RPMI7951 (cell line): ENCODE measurements at regions not wholly inside any gene's neighbourhood (a gene's known extent, or its start where the extent isn't known, plus 50 kb on each side); places are given as distances from the start of the nearest gene placed in this dataset.
"Not testable (repeated sequence)": the region's sequence is repeated elsewhere in the genome, so short reads cannot be mapped to it uniquely, and the experiment has no call there.

ENCODE experiments used
- DNase-seq: peaks from one replicate; pipeline ENCODE4 v3.0.0-alpha.2; 2012; ENCODE audit warnings: low read depth

DNA sequence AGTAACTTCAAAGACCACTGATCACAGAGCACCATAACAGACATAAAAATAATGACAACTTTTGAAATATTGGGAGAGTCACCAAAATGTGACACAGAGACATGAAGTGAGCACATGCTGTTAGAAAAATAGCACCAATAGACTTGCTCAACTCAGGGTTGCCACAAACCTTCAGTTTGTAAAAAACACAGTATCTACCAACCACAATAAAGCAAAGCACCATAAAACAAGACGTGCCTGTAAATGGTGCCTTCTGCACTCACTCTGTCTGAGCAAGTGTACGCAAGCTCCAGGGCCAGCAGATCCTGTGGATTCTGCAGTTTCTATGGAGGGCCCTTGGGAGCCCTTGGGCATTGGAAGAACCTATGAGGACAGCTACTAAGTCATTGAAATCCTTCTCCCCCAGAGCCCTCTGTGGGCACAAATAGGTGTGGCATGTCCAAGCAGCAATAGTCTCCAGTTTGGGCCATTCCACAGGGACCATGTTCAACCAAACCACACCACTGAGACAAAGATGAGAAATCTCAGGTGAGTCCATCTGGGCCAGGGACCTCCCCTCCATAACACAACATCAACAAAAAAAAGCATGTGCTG is 116.9 kb upstream of the RAB4A start:
- DNase-seq = no peak

DNA sequence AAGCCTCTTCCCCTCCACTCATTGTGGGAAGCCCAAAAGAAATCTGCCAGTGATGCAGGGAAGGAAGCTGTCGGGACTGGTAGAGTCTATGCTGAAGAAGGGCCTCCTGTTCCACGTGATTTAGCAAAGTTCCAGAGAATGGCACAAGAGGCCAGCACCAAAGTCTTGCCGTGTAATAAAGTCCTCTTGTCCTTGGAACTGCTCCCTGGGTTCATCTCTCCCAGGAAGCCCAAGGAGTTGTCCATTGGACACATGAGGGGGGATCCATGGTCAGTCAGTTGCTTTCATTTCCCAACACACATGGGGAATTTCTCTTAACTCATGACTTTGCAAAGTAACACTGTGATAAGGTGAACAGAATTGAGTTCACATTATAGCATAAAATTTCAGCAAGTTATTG is 116.1 kb upstream of the RAB4A start:
- DNase-seq = no peak

DNA sequence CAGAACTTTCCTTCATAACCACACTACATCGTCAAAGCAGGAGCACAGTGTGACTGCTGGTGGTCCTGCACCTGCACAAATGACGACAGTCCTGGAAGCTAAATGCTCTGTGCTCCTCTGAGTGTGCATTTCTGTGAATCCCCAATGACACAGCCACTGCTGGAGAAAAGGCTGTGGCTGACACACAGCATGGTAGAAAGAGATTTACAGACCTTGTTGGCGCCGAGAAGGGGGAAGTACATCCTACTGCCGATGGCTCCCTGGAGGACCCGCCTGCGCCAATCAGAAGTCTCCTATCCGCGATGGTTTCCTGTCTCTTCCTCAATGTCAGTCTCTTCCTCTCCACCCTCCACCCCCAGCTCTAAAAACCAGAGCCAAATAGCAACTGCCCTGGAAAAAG is 115.4 kb upstream of the RAB4A start:
- no peak for DNase-seq

DNA sequence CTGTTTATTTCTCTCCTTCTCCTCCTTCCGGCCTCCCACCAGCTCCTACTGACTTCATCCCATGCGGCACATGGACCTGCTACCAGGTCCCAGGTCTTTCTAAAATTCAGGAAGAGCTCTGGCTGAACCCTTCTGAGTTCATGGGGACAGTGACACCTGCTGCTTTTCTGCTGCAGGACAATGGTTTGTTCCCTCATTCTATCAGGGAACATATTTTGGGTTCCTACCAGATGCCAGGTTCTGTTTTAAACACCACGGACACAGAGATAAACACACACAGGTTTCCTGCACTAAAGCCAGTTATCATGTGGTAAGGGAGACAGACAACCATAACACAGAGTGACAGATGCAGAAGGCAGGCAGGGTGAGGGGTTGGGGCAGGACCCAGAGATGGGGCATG is 114.0 kb upstream of the RAB4A start:
- no peak for DNase-seq

DNA sequence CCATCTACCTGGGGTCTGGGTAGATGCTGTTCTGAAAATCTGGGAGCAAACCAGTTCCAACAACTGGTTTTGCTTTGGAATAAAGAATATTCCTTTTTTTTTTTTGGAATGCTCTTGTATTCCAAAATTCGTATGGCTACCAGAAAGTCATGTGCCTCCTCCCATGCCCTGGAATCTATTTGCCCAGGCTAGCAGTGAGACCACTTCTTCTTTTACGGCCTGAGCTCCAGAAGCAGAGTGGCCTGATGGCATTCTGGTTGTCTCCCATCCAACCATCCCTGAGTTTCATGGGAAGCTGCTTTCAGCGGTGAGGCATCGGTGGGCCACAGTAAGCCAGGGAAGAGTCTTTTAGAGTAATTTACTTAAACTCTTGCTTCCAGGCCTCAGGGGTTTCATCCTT is 113.4 kb upstream of the RAB4A start:
- DNase-seq = no peak

DNA sequence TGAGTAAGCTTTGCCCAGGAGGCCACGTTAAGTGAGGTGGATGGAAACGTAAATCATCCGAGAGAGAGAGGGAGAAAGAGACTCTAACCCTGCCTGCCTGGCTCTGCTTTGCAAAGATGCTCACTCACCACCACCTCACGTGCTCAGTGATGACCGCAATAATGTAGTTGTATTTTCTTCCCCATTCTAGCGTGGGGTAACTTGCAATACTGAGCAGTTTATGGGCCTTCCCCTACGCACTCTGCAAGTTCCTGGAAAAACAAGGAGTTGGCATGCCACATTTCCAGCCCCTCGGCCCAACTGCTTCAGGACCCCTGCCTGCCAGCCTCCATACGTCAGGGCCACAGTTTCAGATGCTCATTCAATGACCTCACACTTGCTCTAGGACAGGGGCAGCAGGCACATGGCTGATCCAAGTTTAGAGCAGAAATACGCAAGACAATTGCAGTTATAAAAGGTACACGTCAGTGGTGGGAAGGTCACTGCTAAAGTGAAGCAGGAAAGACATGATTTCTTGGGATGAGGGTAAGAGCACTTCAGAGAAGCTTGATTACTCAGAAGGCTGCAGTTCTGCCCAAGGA is 112.5 kb upstream of the RAB4A start:
- no peak for DNase-seq

DNA sequence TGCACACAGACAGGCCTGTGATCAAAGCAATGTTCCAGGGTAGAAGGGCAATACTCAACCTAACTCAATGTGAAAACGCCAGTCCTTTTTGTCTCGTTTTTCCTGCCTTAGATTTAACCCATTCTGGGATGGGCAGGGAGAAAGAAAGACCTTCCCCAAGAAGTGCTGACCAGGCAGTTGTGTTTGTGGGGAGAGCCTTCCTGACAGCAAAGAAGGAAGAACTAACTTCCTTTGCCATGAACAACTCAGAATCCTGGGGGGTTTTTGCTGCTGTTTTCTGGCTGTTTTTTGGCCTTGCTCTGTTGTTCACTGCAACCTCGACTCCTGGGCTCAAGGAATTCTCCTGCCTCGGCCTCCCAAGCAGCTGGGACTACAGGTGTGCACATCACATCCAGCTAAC is 112.0 kb upstream of the RAB4A start:
- DNase-seq = no peak

DNA sequence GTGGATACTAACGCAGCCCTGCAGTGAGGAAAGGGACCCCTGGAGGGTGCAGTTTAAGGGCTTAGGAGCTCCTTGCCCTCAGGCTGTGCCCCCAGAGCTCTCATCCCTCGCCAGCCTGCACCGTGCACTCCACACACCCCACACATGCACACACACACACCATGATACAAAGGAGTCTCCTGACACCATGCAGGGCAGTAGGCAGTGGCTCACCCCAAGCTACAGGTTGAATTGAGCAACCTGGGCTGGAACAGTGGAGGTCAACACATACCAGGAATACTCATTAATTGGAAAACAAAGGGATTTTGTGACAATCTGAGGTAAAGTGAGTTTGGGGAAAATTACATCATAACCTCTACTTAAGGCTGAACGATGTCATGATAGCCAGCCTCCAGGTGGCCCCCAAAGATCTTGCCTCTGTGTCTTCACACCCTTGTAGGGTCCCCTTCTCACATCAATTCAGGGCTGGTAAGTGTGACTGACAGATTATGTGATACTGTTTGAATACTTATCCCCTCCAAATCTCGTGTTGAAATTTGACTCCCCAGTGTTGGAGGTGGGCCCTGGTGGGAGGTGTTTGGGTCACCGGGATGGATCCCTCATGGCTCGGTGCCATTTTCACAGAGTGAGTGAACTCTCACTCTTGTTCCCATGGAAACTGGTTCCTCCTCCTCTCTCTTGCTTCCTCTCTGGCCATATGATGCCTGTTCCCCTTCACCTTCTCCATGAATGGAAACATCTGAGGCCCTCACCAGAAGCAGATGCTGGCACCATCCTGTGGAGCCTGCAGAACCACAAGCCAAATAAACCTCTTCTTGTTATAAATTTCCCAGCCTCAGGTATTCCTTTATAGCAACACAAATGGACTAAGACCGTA is 111.0 kb upstream of the RAB4A start:
- DNase-seq = no peak

DNA sequence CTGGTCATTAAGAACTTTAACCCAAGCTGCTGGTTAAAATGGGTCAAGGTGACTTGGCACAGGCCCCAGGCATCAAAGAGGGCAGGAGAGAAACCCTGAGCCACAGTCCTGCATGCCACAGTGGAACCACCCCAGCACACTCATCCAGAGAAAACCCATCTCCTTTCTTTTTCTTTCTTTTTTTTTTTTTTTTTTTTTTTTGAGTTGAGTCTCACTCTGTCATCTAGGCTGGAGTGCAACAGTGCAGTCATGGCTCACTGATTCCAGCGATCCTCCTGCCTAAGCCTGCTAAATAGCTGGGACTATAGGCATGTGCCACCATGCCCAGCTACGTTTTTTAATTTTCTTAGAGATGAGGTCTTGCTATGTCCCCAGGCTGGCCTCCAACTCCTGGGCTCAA is 109.2 kb upstream of the RAB4A start:
- DNase-seq = no peak

DNA sequence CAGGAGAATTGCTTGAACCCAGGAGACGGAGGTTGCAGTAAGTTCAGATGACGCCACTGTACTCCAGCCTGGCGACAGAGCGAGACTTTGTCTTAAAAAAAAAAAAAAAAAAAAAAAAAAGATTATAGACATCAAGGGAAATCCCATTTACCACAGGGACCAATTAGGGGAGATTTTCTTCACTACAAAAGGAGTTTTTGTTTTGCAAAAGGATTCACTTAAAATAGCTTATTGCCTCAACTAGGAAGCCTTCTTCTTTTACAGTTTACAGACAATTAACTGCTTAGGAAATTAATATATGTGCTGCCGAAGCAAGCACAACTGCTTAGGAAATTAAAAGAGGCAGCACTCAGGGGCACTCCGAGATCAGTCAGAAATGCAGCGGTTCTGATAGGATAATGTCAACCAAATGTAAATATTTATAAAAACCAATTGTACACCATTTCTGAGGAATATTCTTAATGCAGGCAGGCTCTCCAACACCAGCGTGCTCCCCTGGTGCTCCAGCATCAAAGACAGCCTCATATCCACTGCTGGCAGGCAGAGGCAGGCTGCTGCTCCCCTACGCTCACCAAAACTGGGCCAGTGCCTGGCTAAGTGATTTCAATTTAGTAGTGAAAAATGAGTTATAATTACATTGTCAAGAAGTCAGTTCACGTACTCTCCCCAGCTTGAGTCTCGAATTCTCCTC is 107.9 kb upstream of the RAB4A start:
- DNase-seq = no peak

DNA sequence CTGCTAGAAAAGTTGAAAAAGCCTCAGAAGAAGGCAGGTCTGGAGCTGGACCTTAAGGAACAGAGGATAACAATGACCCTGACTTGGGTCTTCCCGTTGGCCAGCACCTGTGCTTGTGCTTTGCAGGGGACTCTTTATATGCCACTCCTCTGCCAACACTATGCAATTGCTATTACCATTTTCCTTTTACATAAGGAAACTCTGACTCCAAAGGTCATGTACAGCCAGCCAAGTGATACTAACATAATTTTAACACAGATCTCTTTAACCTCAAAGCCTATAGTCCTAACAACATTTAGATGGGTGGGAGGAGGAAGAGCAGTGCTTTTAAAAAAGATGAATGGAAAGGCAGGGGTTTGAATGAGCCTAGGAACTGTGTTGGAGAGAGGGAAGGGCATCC is 106.6 kb upstream of the RAB4A start:
- DNase-seq = no peak

DNA sequence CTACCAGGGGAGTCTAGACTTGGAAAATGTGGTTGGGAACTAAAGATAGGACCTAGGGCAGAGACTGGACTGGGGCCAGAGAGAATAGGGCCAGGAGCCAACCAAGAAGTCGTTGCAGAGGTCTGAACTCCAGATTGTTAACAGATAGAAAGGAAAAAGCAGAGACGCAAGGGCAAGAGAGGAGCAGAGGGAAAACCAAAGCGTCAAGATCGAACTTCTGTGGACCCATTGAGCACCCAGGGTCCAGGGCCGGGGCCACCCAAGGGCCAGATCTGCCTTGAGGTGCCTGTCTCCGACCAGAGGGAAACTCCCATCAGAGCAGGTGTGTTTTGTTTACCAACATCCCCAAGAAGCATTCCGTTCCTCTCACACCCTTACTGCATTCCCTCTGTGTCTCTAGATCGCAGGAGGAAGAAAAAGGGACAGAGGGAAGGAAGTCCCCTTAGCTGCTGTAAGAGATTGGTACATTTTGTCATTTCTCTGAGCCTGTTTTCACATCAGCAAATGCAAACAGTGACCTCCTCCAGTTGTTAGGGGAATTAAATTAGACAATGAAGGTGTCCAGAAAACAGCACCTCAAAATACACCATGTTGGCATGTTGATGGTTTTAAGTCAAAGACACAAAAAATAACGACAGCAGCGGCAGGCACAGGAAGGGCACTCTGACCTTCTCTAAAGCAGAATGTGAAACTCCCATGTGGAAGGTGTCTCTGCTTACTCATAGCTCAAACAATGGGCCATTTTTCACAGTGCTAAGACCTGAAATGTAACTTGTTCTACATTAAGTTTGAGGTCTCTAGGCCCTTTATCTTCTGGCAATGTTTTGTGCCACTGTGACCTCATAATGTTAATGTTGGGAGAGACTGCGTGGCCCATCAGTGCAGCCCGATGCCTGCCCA is 105.8 kb upstream of the RAB4A start:
- DNase-seq = no peak

DNA sequence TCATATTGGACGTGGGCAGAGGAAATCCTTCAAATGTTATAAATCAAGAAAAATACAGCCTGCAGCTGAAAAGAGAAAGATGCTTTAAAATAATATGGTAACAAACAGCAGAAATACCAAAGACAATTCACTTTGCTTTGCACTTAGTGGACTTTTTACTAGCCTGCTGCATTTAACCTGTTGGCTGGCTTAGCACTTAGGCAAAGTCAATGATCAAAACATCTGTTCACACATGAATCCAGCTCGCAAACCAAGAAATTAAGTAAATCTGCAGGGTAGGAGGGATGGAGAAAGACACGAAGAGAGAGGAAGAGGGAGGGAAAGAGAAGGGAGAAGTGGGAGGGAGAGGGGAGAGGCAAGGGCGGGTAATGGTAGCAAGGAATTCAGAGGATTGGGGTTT is 103.6 kb upstream of the RAB4A start:
- DNase-seq = no peak

DNA sequence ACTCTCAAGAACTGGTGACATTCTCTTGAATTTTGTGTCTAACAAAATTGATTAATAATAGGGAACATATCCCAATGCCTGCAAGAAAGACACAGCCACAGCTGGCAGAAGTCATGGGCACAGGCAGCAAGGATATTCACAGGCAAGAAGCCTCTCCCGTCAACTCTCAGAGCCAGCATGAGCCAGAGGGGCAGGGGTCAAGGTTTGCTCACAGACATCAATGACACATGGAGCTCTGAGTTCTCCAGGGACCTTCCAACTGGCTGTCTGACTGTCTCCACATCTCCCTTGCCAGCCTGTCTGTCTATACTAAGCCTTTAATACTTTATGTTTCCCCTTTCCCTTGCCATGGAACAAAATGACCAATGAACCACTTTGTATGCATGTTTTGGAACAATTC is 101.5 kb upstream of the RAB4A start:
- DNase-seq = no peak

DNA sequence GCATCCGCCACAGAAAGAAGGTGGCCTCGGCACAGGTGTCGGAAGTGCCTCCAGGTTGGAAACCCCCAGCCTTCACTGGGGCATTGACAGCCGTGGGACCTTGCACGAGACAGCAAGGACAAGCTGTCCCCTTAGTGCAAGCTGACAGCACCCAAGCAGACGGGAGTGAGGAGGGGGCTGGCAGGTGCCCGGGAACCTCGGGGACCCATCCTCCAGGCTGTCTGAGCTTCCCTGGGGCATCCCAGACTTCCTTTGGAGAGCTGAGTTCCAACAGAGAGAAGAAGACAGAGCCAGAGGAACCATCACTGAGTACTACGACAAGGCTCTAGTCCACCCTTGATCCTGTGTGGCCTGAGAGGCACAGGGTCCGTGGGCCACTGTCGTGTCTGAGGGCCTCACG is 100.6 kb upstream of the RAB4A start:
- DNase-seq = no peak

DNA sequence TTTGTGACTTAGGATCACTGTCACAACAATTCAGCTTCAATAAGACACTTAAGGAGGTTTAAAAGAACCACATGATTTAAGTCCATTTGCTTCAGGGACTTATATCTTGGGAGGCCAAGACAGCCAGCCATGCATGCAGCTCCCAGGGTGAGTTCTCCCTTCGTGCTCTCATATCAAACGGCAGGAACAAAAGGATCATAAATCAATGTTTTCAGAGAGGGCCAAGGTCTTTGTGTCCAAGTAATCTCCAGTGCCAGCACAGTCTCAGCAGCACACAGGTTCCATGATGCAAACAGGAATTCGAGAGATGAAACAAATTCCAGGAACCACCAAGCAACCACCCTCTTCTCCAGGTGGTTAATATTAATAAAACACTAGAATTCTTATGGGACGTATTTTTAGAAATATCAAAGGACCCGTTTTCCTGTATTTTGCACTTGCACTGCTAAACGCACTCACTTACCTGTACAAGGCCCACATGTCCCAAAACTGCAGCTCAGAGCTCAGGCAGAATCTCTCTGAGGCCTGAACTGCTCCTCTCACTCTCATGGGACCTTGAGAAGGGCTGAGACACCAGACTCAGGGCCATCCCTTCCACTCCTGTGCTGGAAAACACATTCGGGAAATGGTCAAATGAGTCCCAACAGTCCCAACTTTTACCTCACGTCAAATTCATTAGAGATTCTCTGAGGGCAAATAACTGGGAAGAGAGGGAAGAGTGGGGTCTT is 100.0 kb upstream of the RAB4A start:
- DNase-seq = no peak

DNA sequence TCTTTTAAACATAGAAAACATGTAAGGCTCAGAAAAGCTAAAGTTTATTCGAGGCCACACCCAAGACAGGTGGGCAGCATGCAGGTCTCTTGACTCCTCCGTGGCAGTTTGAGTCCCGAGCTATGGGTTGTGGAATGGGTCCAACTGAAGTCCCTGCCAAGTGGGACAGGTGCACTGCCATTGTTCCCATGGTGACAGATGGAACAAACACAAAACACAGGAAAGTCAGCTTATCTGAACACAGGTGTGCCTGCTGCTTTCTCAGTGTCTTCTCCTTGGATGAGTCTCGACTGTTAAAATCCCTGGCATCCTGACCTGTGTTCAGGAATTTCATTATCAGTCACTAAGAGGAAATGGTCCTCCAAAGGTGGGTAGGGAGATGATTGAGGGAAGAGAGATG is 99.0 kb upstream of the RAB4A start:
- DNase-seq = no peak

DNA sequence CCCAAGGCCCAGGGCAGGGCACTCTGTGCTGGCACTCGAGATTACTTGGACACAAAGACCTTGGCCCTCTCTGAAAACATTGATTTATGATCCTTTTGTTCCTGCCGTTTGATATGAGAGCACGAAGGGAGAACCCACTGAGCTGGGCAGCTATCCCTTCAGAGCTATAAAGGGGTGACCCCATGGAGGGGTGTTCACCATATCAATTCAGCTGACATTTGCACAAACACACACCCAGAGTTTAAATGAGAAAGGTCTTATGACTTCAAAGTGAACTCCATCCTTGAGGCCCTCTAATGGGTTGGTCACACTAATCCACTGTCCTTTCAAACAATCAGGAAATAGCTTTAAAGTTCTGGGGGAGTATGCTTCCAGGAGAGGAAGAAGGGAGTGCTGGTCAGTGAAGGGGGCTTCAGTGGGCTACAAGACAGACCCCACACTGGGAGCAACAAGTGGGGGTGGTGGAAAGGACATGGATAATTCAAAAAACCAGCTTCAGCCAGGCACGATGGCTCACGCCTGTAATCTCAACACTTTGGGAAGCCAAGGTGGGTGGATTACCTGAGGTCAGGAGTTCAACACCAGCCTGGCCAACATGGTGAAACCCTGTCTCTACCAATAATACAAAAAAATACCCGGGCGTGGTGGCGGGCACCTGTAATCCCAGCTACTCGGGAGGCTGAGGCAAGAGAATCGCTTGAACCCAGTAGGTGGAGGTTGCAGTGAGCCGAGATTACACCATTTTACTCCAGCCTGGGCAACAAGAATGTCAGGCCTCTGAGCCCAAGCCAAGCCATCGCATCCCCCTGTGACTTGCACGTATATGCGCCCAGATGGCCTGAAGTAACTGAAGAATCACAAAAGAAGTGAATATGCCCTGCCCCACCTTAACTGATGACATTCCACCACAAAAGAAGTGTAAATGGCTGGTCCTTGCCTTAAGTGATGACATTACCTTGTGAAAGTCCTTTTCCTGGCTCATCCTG is 97.1 kb upstream of the RAB4A start:
- DNase-seq = not testable (repeated sequence)

DNA sequence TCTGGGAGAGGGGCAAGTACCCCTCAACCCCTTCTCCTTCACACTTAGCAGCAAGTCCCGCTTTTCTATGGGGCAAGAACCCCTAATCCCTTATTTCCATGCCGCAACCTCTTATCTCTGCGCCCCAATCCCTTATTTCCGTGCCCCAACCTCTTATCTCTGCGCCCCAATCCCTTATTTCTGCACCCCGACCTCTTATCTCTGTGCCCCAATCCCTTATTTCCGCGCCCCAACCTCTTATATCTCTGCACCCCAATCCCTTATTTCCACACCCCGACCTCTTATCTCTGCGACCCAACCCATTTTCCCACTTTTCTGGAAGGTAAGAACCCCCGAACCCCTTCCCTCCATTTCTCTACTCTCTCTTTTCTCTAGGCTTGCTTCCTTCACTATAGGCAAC is 95.6 kb upstream of the RAB4A start:
- DNase-seq = not testable (repeated sequence)

DNA sequence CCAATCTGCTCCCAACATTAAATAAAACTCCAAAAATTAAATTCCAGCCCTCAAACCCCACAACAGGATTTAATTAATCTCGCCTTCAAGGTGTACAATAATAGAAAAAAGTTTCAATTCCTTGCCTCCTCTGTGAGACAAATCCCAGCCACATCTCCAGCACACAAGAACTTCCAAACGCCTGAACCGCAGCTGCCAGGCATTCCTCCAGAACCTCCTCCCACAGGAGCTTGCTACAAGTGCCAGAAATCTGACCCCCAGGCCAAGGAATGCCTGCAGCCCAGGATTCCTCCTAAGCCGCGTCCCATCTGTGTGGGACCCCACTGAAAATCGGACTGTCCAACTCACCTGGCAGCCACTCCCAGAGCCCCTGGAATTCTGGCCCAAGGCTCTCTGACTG is 94.5 kb upstream of the RAB4A start:
- DNase-seq = not testable (repeated sequence)
